ENCODE measurements at regions not wholly inside any gene's neighbourhood (a gene's known extent, or its start where the extent isn't known, plus 50 kb on each side); places are given as distances from the start of the nearest gene placed in this dataset.
"Not testable (repeated sequence)": the region's sequence is repeated elsewhere in the genome, so short reads cannot be mapped to it uniquely, and the experiment has no call there.

DNA sequence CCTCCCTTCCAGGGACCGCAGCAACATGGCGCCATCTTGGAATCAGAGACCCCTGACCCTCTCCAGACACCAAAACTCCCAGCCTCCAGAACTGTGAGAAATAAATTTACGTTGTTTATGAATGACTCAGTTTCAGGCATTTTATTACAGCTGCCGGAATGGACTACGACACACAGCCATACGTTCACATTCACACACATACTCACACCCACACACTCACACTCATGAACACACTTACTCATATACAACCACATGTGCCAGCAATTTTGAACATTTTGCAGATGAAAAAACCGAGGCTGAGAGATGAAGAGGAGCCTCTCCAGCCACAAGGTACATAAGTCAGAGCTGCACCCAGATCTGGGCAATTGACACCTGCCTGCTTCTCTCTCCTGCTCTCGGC is 151.0 kb upstream of the RAB4A start:
- no peak for DNase-seq

DNA sequence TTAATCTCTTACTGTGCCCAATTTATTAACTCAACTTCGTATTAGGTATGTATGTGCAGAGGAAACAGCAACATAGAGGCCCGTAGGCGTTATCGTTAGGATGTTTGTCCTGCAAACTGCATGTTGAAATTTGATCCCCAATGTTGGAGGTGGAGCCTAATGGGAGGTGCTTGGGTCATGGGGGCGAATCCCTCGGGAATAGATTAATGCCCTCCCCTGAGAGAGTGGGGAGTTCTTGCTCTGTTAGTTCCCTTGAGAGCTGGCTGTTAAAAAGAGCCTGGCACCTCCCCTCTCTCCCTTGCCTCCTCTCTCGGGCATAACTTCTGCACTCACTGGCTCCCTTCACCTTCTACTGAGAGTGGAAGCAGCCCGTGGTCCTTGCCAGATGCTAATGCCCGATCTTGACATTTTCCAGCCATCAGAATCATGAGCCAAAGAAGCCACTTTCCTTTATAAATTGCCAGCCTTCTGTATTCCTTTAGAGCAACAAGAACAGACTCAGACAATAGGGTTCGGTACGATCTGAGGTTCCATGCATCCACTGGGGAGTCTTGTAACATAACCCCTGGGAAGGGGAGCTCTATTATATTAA is 149.0 kb upstream of the RAB4A start:
- DNase-seq = no peak

DNA sequence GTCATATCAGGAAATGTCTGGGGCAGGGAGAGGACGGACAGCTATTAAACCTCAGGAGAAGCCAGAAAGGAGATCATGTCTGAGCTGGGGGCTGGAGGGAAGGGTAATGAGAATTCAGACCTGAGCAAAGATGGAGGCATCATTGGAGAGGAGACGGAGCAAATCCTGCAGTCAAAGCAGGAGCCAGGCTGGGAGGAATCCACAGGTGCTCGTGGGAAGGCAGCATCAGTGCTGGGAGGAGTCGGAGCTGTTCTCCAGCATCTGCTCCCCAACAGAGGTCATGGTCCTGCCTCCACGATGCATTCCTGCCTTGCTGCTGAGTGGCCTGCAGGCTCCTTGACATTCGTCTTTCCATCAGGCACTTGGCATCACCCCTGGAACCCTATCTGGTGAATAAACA is 148.3 kb upstream of the RAB4A start:
- no peak for DNase-seq

DNA sequence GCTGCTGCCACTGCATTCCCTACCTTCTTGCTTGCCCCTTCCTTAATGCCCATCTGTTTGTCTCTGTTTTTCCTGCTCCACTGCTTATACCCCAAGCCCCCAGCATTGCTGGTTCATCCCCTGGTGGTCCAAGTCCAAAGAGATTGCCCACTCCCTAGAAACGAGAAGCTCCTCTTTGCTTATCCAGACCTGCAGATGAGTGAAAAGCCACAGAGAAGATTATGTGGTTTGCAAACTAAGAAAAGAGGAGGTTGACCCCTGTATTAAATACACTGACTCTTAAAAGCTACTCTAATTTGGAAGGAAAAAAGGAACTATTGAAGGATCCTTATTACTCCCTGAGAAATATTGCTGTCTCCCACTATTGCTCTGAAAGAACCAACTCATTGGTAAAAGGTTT is 146.8 kb upstream of the RAB4A start:
- no peak for DNase-seq

DNA sequence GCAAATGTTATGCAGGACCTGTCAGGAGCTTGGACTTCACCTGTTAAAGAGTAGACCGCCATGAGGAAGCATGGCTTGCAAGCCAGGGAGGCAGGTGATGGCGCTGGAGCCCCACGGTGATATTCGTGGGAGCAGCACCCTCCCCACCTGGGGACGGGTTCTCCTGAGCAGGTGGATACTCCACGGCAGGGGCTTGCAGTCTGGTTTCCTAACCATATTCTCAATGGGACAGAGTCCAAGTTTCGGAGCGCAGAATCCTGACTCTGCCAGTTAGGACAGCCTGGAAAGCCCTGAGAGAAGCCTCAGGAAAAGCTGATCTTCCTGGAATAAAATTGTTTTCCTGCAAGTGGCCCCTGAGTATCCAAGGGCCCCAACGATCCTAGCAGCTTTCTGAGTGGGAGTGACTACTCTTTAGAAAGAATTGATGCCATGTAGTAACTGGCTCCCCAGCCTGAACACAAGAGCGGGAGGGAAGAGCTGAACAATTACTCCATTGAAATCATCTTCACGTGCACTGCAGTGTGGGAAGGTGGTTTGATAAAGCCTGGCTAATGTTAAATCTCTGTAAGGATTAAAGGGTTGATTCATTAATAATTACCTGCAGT is 146.3 kb upstream of the RAB4A start:
- DNase-seq = peak; percentile 18

DNA sequence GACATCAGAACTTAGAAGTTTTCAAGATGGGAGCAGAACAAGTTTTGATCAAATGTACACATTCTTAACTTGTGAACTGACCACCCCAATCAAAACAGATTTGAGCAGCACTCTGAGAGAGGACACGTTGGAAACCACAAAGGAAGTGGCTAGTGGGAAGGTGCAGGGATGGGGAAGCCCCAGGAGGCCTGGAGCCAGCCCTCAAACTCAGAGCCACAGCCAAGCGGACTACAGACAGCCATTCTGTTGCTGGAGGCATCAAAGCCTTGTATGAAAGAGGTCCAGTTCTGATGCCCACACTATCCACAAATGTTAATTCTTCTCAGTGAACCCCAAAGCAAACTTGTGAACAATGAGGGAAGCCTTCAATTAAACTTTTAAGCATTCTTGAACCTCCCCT is 143.6 kb upstream of the RAB4A start:
- no peak for DNase-seq

DNA sequence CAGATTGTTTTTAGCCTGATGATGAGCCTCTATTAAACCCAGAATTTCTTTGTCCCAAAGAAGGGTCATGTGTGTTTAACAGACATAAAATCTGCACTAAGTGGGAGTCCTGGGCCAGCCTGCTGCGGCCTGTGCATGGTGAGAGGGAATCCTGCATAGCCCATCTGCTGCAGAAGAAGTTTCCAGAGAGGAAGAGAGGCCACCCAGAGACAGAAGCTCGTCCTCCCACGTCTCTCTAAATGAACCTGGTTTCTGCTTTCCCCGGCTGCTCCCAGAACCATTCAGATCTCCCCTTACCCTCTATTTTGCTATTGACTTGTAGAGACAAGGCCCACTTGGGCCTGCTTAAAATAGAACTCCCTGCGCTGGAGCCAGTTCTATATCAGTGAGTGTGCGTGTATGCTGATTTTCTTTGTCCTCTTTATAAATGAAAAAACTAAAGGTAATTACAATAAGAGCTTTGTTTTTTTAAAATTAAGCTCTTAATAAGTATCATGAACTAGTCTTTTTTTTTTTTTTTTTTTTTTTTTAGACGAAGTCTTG is 142.8 kb upstream of the RAB4A start:
- DNase-seq = no peak

DNA sequence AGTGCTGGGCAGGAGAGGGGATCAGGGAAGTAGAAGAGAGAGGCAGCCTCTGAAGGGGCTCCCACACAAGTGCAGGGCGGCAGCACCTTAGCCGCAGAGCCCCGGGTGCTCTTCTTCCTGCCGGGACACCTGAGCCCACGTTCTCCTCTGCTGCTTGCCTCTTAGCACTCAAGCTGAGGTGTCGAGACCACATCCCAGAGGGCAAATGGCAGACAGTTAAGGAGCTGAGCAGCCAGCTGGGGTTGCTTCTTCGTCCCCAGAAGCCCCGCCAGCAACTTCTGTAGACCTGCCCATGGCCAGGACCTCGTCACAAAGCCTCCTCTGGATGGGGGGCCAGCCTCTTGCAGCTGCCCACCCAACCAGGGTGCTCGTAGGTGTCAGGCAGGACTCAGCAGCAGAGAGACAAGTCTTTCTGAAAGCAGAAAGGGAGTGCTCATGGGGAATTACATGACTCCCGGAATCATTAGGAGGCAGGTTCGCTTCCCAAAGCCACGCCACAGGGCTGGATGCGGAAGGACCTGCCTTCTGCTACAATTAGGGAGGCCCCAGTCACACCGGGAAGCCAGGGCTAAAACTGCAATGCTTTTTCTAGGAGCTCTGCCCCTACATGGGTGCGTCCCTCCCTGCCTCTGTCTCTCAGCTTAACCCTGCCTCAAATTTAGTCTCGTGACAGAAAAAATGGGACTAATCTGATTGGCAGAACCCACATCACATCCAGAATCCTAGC is 141.4 kb upstream of the RAB4A start:
- no peak for DNase-seq

DNA sequence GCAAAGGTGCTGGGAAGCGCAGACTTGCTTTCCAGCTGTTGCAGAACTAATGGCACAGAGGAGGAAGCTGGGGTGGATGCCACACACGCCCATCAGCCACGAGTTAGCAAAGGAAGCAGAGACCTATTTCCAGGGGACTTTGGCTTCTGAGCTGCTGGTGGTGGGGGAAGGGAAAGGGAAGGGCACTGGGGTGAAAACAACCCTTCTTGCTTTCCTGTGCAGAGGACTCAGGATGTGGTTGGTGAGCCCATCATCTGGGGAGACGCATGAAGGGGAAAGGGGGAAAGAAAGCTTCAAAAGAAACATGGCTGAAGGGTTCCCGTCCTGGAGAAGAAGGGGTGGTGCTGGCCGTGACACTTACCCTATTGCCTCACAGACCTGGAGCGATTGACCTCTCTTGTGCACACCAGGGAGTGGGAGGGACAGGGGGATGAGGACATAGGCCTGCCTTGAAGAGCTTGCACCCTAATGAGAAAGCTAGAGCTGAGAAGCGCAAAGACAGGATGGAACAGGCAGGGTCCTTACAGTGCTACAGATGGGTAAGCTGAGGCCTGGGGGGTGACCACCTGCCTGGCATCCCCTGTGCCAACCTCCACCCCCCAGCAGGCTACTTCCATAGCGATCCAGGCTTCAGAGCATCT is 140.8 kb upstream of the RAB4A start:
- no peak for DNase-seq

DNA sequence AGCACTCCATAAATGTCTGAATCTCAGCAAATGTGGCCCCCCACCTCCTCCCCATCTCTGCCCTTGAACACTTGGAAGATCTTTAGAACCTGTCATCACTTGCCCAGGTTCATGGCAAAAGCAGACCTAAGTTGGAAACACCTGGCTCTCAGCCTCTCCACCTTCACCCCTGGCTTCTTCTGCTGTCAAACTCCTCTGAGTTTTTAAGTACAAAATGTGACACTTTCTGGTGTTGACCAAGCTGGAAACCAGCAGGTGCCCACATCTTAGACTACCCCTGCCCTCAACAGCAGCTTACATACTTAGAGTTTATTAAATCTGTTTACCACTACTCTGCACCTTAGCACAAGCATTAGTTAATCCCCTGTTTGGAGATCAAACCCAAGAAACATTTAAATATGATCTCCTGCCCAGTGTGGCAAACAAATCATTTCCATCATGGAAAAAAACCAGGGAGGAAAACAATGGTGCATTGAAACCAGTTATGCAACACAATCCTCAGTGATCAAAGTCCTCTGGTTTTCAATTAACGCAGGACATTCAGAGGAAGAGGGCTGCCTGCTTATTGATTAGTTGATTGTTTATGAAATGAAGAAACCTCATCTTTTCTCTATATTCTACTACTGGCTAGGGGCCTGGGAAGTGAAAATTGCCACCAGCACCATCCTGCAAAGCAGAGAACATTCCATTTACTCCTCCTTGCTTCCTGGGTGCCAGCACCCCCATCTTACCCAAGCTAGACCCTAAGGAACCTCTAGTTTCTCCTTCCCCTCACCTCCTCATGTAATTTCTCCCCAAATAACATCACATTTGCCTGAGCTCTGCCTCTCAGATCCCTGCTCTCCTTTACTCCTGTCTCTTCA is 139.4 kb upstream of the RAB4A start:
- DNase-seq = no peak

DNA sequence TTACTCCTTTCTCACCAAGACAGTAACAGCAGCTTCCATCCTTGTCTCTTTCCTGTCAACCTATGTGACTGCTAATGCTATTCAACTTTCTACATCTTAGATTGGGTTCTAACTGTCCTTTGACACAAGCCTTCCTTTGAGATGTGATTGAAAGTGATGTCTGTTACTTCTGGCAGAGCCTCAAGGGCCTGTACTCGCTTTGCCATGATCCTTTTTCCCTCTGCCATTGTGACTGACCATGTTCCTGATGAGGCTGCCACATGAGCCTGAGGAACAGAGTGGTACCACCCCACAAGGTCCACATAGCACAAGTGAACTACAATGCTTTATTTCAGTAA is 138.8 kb upstream of the RAB4A start:
- DNase-seq = no peak

DNA sequence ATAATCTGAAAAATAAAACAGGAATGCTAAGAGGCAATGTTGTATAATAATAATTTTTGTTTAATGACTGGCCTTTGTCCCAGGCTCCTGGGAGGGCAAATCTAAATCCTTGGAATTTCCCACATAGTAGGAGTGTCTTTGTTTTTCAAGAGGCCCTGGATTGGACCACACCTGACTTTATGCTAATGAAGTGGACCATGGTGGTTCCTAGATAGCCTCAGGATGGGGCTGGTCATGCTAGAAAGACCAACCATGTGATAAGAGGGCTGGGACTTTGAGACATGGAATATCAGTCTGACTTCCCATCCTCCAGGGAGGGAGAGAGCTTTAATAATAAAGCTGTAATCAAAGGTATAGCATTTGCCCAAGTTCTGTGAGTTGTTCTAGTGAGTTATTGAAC is 138.2 kb upstream of the RAB4A start:
- no peak for DNase-seq

DNA sequence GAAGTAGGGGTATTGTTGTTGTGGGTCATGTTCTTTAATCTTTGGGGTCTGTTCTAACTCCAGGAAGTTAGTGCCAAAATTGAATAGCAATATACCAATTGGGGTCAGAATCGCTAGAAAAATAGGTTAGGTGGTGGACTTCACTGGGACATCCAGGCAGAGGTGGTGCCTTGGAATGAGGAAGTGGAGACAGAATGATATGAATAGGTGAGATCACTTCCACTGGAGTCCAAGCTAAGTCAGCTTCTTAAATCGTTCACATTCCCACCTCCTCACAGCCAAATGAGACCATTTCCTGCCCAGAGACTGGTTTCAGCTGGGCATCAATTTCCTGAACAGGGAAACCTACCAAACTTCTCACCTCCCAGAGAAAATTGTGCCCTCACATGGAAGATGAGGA is 137.8 kb upstream of the RAB4A start:
- no peak for DNase-seq

DNA sequence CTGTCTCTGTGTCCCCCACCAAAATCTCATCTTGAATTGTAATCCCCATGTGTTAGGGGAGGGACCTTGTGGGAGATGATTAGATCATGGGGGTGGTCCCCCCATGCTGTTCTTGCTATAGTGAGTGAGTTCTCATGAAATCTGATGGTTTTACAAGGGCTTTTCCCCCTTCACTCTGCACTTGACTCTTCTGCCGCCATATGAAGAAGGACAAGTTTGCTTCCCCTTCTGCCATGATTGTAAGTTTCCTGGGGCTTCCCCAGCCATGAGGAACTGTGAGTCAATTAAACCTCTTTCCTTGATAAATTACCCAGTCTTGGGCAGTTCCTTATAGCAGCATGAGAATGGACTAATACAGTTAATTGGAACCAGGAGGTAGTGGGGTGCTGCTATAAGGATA is 137.1 kb upstream of the RAB4A start:
- no peak for DNase-seq

DNA sequence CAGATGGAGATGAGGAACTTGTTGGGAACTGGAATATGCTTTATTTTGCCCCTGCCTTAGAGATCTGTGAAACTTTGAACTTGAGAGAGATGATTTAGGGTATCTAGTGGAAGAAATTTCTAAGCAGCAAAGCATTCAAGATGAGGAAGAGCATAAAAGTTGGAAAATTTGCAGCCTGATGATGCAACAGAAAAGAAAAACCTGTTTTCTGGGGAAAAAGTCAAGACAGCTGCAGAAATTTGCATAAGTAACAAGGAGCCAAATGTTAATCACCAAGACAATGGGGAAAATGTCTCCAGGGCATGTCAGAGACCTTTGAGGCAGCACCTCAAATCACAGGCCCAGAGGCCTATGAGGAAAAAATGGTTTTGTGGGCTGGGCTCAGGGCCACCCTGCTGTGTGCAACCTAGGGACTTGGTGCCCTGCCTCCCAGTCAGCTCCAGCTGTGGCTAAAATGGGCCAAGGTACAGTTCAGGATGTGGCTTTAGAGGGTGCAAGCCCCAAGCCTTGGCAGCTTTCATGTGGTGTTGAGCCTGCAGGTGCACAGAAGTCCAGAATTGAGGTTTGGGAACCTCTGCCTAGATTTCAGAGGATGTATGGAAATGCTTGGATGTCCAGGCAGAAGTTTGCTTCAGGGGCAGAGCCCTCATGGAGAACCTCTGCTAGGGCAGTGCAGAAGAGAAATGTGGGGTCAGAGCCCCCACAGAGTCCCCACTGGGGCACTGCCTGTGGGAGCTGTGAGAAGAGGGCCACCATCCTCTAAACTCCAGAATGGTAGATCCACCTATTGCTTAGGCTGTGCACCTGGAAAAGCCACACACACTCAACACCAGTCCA is 136.3 kb upstream of the RAB4A start:
- DNase-seq = not testable (repeated sequence)

DNA sequence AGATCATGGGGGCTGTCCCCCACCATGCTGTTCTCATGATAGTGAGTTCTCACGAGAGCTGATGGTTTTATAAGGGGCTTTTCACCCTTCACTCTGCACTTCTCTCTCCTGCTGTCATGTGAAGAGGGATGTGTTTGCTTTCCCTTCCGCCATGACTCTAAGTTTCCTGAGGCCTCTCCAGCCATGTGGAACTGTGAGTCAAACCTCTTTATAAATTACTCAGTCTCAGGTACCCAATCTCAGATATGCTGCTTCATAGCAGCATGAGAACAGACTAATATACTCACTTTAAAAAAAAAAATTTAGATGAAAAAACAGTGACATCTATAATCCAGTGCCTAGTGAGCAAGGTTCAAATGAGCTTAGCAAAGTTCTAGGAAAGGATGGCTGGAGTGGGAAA is 135.1 kb upstream of the RAB4A start:
- DNase-seq = no peak

DNA sequence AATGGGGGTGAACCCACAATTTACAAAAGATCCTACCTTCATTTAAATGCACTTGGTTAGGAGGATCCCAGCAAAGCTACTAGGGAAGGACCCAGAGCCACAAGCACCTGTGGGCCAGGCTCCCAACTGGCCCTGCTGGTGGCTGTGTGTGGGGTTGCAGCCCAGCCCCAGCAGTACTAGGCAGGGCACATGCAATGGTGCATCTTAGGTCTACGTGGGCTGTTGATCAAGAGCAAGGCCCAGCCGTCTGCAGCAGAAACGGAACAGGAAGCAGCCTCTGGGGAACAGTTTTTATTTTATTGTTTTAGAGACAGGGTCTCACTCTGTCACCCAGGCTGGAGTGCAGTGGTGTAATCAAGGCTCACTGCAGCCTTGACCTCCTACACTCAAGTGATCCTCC is 134.1 kb upstream of the RAB4A start:
- no peak for DNase-seq

DNA sequence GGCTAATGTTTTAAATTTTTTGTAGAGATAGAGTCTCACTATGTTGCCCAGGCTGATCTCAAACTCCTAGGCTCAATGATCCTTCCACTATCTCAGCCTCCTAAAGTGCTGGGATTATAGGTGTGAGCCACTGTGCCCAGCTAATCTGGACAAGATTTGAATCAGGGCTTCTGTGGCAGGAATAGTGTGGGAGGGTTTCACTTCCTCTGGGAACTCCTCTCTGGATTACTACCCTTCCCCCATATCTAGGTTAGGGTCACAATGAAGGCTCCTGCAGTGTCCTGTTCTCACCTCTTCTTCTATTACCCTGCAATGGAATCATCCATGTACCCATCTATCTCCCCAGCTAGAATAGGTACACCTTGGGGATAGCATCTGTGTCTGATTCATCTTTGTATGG is 133.6 kb upstream of the RAB4A start:
- DNase-seq = no peak

DNA sequence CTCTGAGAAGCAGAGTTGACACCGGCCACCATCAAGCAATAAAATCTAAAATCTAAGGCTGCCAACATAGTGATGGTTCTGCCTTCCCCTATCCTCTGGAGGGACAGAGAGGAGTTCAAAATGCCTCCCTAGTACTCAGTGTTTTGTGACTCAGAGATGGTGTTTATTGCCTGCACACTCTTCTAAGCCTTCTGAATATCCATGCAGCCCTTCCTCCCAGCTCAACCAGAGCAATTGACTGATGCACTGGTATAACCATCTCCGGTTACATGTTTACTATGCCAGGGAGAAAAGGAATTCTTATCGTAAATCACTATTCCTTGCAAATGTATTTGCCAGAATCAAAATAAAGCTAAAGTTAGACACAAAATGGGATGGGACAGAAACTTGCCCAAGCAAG is 132.9 kb upstream of the RAB4A start:
- no peak for DNase-seq

DNA sequence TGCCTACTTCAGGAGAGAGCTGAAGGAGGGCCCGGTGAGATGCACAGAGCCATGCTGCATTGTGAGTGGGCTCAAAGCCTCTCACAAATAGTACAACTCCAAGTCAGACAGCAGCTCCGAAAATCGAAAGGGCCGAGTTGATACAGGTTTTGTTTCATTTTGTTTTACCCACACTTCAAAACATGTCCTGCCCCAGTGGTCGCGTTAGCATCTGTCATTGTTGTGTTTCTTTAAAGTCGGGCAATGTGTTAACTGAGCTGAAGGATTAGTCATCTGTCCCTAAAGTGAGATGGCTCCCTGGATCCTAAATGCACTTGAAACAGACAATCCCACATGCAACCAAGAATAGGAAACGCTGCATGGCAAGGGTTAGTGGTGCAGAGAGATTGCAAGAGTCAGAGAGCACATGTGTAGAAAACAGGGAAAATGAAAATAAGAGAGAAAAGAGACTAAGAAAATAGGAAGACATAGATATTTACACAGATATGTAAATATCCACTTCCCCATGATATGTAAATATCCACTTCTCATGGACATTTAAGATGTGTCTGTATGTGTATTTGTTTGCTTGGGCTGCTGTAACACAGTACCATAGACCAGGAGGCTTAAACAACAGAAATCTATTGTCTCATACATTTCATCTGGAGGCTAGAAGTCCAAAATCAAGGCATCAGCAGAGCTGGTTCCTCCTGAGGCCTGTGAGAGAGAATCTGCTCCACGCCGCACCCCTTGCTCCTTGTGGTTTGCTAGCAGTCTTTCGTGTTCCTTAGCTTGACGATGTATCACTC is 131.4 kb upstream of the RAB4A start:
- DNase-seq = no peak

DNA sequence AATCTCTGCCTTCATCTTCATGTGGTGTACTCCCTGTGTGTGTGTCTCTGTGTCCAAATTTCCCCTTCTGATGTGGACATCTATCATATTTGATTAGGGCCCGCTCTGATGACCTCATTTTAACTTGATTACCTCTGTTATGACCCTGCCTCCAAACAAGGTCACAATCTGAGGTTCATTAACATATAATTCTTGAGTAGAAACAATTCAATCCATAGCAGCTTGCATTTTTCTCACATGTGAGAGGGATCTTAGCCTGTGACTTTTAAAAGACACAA is 130.9 kb upstream of the RAB4A start:
- no peak for DNase-seq

DNA sequence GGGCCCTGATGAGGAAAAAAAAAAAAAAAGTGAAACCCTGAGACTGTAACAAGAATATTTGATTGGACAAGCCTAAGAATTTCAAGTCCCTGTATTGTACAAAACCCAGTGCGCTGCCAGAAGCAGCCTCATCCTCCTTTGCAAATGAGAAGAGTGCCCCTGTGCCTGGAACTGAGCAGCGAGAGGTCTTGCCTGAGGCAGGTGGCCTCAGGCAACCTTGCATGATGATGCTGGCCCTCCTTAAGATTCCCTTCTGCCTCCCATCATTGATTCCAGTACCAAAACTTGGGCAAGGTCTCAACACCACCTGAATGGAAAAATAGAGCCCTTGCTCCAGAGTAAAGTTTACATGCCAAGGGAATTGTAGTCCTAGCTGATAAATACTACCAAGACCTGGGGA is 129.6 kb upstream of the RAB4A start:
- DNase-seq = no peak

All from kidney glomerular epithelial cell (primary cell).